GM23338 (cell line): ENCODE measurements at regions not wholly inside any gene's neighbourhood (a gene's known extent, or its start where the extent isn't known, plus 50 kb on each side); places are given as distances from the start of the nearest gene placed in this dataset.

Experiments used
- CTCF ChIP-seq, 2 experiments: fragments of 200-600 bp in 1 of 2; sonication (generic) in 1 of 2; conservative IDR thresholded peaks; 2 replicates each; pipeline versions ENCODE4 v1.5.1 to v1.6.1; 2016 to 2017; ENCODE audit warnings: antibody characterized with exemption in 2 of 2, low read depth in 2 of 2, mild to moderate bottlenecking in 2 of 2, moderate library complexity in 1 of 2
- ETS1 ChIP-seq: IDR thresholded peaks from 2 replicates; pipeline ENCODE4 v1.6.1; 2016; ENCODE audit warnings: antibody characterized with exemption
- EZH2phosphoT487 ChIP-seq: fragments of 200-600 bp; sonication (generic); IDR thresholded peaks from one replicate; pipeline ENCODE4 v1.8.1; 2018; ENCODE audit warnings: antibody characterized with exemption; ENCODE audit not compliant: unreplicated experiment
- POLR2AphosphoS5 ChIP-seq: IDR thresholded peaks from 2 replicates; pipeline ENCODE4 v1.6.1; 2016; ENCODE audit warnings: antibody characterized with exemption, low read depth

GRCh38 chrX:534804-535203 lies 95.8 kb upstream of the SHOX start:
- TF ChIP-seq POLR2AphosphoS5 (no peak), CTCF (conservative IDR thresholded peaks at IDR 0.05; ENCODE audit: low read depth in 2 of 2) (no peak), ETS1 (no peak), EZH2phosphoT487 (no peak)
